PC-9 (cell line): ENCODE measurements at regions not wholly inside any gene's neighbourhood (a gene's known extent, or its start where the extent isn't known, plus 50 kb on each side); places are given as distances from the start of the nearest gene placed in this dataset.

Source experiments
- BruUV-seq: library from RNA; stranded (reverse); fragments of 400-500 nt; replicated peaks from 2 replicates; lab custom pipeline; 2021; lab: Mats Ljungman, UMichigan
- CTCF ChIA-PET: fragments of 300-600 bp; sonication (Branson Sonifier 250); formaldehyde crosslinking; loops from one replicate; lab custom pipeline; 2022; ENCODE audit warnings: antibody characterized with exemption; lab: Charles Lee
- POLR2A ChIA-PET: fragments of 300-600 bp; sonication (Branson Sonifier 250); formaldehyde crosslinking; loops from one replicate; lab custom pipeline; 2022; ENCODE audit warnings: antibody characterized with exemption; ENCODE audit not compliant: unreplicated experiment; lab: Charles Lee
- DNase-seq, 2 experiments: peaks; one replicate each; pipeline versions ENCODE4 v3.0.0 to v3.0.0-alpha.2; 2015 to 2022; ENCODE audit warnings: mixed read lengths in 1 of 2
- H2AFZ ChIP-seq: fragments of 200-600 bp; sonication (generic); 2 replicates; pipeline ENCODE4 v1.8.1; 2017; ENCODE audit warnings: antibody characterized with exemption
- H3F3A ChIP-seq: fragments of 200-600 bp; sonication (generic); 2 replicates; pipeline ENCODE4 v1.8.1; 2017; ENCODE audit warnings: antibody characterized with exemption, mild to moderate bottlenecking, low read depth; ENCODE audit not compliant: insufficient read depth
- H3K27ac ChIP-seq: fragments of 200-600 bp; sonication (generic); 2 replicates; pipeline ENCODE4 v1.6.1; 2016; ENCODE audit warnings: mixed run types
- H3K27me3 ChIP-seq: fragments of 200-600 bp; sonication (generic); 2 replicates; pipeline ENCODE4 v1.6.1; 2016; ENCODE audit warnings: low read depth, mixed run types; ENCODE audit not compliant: insufficient read depth
- H3K36me3 ChIP-seq: fragments of 200-600 bp; sonication (generic); 2 replicates; pipeline ENCODE4 v1.6.1; 2016; ENCODE audit warnings: low read depth, mixed run types
- H3K4me1 ChIP-seq: fragments of 200-600 bp; sonication (generic); replicated peaks from 2 replicates; pipeline ENCODE4 v1.6.1; 2016; ENCODE audit warnings: mixed run types; ENCODE audit not compliant: insufficient read depth
- H3K4me2 ChIP-seq: fragments of 200-600 bp; sonication (generic); 2 replicates; pipeline ENCODE4 v1.6.1; 2017; ENCODE audit warnings: mixed run types
- H3K4me3 ChIP-seq: fragments of 200-600 bp; sonication (generic); 2 replicates; pipeline ENCODE4 v1.6.1; 2016; ENCODE audit warnings: mixed run types
- H3K79me2 ChIP-seq: fragments of 200-600 bp; sonication (generic); 2 replicates; pipeline ENCODE4 v1.6.1; 2017; ENCODE audit warnings: low read depth, mixed run types
- H3K9me2 ChIP-seq: fragments of 200-600 bp; sonication (generic); 2 replicates; pipeline ENCODE4 v1.8.1; 2017; ENCODE audit warnings: mild to moderate bottlenecking; ENCODE audit not compliant: insufficient read depth
- H3K9me3 ChIP-seq: fragments of 200-600 bp; sonication (generic); 2 replicates; pipeline ENCODE4 v1.8.1; 2016; ENCODE audit warnings: low read depth; ENCODE audit not compliant: insufficient read depth
- H4K20me1 ChIP-seq: fragments of 200-600 bp; sonication (generic); 2 replicates; pipeline ENCODE4 v1.8.1; 2017; ENCODE audit not compliant: insufficient read depth
- CTCF ChIP-seq: fragments of 200-600 bp; sonication (generic); conservative IDR thresholded peaks from 2 replicates; pipeline ENCODE4 v1.6.1; 2017; ENCODE audit warnings: mixed run types, antibody characterized with exemption, mild to moderate bottlenecking, moderate library complexity
- EZH2 ChIP-seq: fragments of 200-600 bp; sonication (generic); IDR thresholded peaks from 2 replicates; pipeline ENCODE4 v1.8.0; 2017; ENCODE audit warnings: antibody characterized with exemption, low read depth
- intact Hi-C: fragments of 100-400 bp; cut with micrococcal nuclease; formaldehyde crosslinking; loops from one replicate; pipeline ENCODE4 v1.10.0; 2022; ENCODE audit not compliant: unreplicated experiment

- H3K4me1 ChIP-seq, result no peaks in the 10 kb centered on the region
- H2AFZ ChIP-seq, result no peak overlapping the region
- DNase-seq, result no peak
- no peaks in the 10 kb centered on the region; the same call in 1 of the 2 replicates for H3K27me3 ChIP-seq
- no peaks in the 10 kb centered on the region for H3K36me3 ChIP-seq
- no peak overlapping the region for H3K4me2 ChIP-seq
- H3F3A ChIP-seq, result no peaks in the 10 kb centered on the region
- ChIA-PET CTCF (no interaction called here), POLR2A (no interaction called here)
- TF ChIP-seq CTCF (no peak), EZH2 (no peak)
- H3K27ac ChIP-seq, result no peak overlapping the region
- no peaks in the 10 kb centered on the region for H3K9me3 ChIP-seq
- H4K20me1 ChIP-seq, result no peaks in the 10 kb centered on the region
- no peaks in the 10 kb centered on the region for H3K79me2 ChIP-seq
- intact Hi-C loops, result no loop called here
- BruUV-seq, result no TSS peak
- H3K4me3 ChIP-seq, result no peak overlapping the region
- no peaks in the 10 kb centered on the region for H3K9me2 ChIP-seq
Observed at GRCh38 chr11:95372097-95372656, 141.2 kb upstream of the SESN3 start.

- DNase-seq, result no peak
- Histone ChIP-seq H3K79me2 (no peaks in the 10 kb centered on the region), H3K9me2 (no peaks in the 10 kb centered on the region), H3K27ac (no peak overlapping the region), H3K4me2 (no peak overlapping the region), H3F3A (no peaks in the 10 kb centered on the region), H3K4me1 (no peaks in the 10 kb centered on the region), H3K27me3 (no peaks in the 10 kb centered on the region; the same call in 1 of the 2 replicates), H3K4me3 (no peak overlapping the region), H3K36me3 (no peaks in the 10 kb centered on the region), H2AFZ (no peak overlapping the region), H4K20me1 (no peaks in the 10 kb centered on the region), H3K9me3 (no peaks in the 10 kb centered on the region)
- no TSS peak for BruUV-seq
- intact Hi-C loops, result no loop called here
- POLR2A ChIA-PET, result no interaction called here
- TF ChIP-seq CTCF, result no peak
- no peak for TF ChIP-seq EZH2
- CTCF ChIA-PET, result no interaction called here
Observed at GRCh38 chr11:95371153-95371552, 140.2 kb upstream of the SESN3 start.

- ChIA-PET CTCF (no interaction called here), POLR2A (no interaction called here)
- Histone ChIP-seq H3K4me1 (peaks cover 7% of the 10 kb centered on the region; the same call in 1 of the 2 replicates), H3K27me3 (no peaks in the 10 kb centered on the region; the same call in 1 of the 2 replicates), H3F3A (no peaks in the 10 kb centered on the region), H2AFZ (no peak overlapping the region), H3K9me2 (no peaks in the 10 kb centered on the region), H3K9me3 (no peaks in the 10 kb centered on the region), H3K79me2 (no peaks in the 10 kb centered on the region), H4K20me1 (no peaks in the 10 kb centered on the region), H3K27ac (no peak overlapping the region), H3K36me3 (no peaks in the 10 kb centered on the region), H3K4me3 (no peak overlapping the region), H3K4me2 (no peak overlapping the region)
- DNase-seq, result no peak
- no TSS peak for BruUV-seq
- intact Hi-C loops, result no loop called here
- TF ChIP-seq CTCF, result no peak
- no peak for TF ChIP-seq EZH2
Observed at GRCh38 chr11:95367726-95368125, 136.7 kb upstream of the SESN3 start.
